GM23338 (cell line): ENCODE measurements at regions not wholly inside any gene's neighbourhood (a gene's known extent, or its start where the extent isn't known, plus 50 kb on each side); places are given as distances from the start of the nearest gene placed in this dataset.

Experiments used
- CTCF ChIP-seq, 2 experiments: fragments of 200-600 bp in 1 of 2; sonication (generic) in 1 of 2; conservative IDR thresholded peaks; 2 replicates each; pipeline versions ENCODE4 v1.5.1 to v1.6.1; 2016 to 2017; ENCODE audit warnings: antibody characterized with exemption in 2 of 2, low read depth in 2 of 2, mild to moderate bottlenecking in 2 of 2, moderate library complexity in 1 of 2
- POLR2AphosphoS5 ChIP-seq: IDR thresholded peaks from 2 replicates; pipeline ENCODE4 v1.6.1; 2016; ENCODE audit warnings: antibody characterized with exemption, low read depth

GRCh38 chr1:222909586-222909985 lies 94.7 kb downstream of the DISP1 start:
- TF ChIP-seq CTCF (conservative IDR thresholded peaks at IDR 0.05; ENCODE audit: low read depth in 2 of 2) (no peak), POLR2AphosphoS5 (no peak)
